Naive B cell (primary cell): ENCODE measurements at regions not wholly inside any gene's neighbourhood (a gene's known extent, or its start where the extent isn't known, plus 50 kb on each side); places are given as distances from the start of the nearest gene placed in this dataset.
"Not testable (repeated sequence)": the region's sequence is repeated elsewhere in the genome, so short reads cannot be mapped to it uniquely, and the experiment has no call there.

Source experiments
- ATAC-seq, 2 donors: fragments of 150-1000 bp; cut with Tn5 transposase; 2 replicates each; pipeline ENCODE4 v1.10.0; 2021; ENCODE audit warnings: low read depth in 2 of 2, mild to moderate bottlenecking in 2 of 2, moderate library complexity in 2 of 2
- DNase-seq: peaks from one replicate; pipeline ENCODE4 v3.0.0; 2022
- H3K27ac Mint-ChIP-seq, 6 donors: one replicate each; pipeline ENCODE4 v1.8.0; 2020 to 2022; ENCODE audit warnings: mild to moderate bottlenecking in 6 of 6, mixed read lengths in 6 of 6, moderate library complexity in 5 of 6, inconsistent platforms in 2 of 6
- H3K27me3 Mint-ChIP-seq, 3 donors: one replicate each; pipeline ENCODE4 v1.8.0; 2021 to 2022; ENCODE audit warnings: mixed read lengths in 3 of 3, mild to moderate bottlenecking in 1 of 3
- H3K36me3 Mint-ChIP-seq, 2 donors: one replicate each; pipeline ENCODE4 v1.8.0; 2020 to 2022; ENCODE audit warnings: mixed read lengths in 2 of 2, inconsistent platforms in 1 of 2, mild to moderate bottlenecking in 1 of 2
- H3K4me1 Mint-ChIP-seq, 3 donors: one replicate each; pipeline ENCODE4 v1.8.0; 2020 to 2022; ENCODE audit warnings: mixed read lengths in 3 of 3, inconsistent platforms in 1 of 3, mild to moderate bottlenecking in 1 of 3, moderate library complexity in 1 of 3
- H3K4me3 Mint-ChIP-seq, 8 donors: one replicate each; pipeline ENCODE4 v1.8.0; 2020 to 2022; ENCODE audit warnings: mild to moderate bottlenecking in 8 of 8, mixed read lengths in 8 of 8, moderate library complexity in 8 of 8, inconsistent platforms in 2 of 8
- H3K9me3 Mint-ChIP-seq, 7 donors: one replicate each; pipeline ENCODE4 v1.8.0; 2020 to 2022; ENCODE audit warnings: mixed read lengths in 7 of 7, mild to moderate bottlenecking in 5 of 7, inconsistent platforms in 2 of 7, moderate library complexity in 1 of 7

GRCh38 chr16:76123966-76124365 is 153.2 kb upstream of the CNTNAP4 start:
- H3K4me3 Mint-ChIP-seq = no peak overlapping the region
- ATAC-seq = no peak
- no peaks in the 10 kb centered on the region for H3K36me3 Mint-ChIP-seq
- H3K27ac Mint-ChIP-seq = no peak overlapping the region
- peaks cover 0 to 12% (median 3%) of the 10 kb centered on the region in 7 donors for H3K9me3 Mint-ChIP-seq
- H3K4me1 Mint-ChIP-seq = no peaks in the 10 kb centered on the region
- DNase-seq = no peak
- no peaks in the 10 kb centered on the region for H3K27me3 Mint-ChIP-seq

- Mint-ChIP-seq H3K27me3 (no peaks in the 10 kb centered on the region), H3K9me3 (peaks cover 0 to 22% (median 4%) of the 10 kb centered on the region in 7 donors), H3K4me1 (no peaks in the 10 kb centered on the region), H3K27ac (no peak overlapping the region), H3K4me3 (no peak overlapping the region), H3K36me3 (no peaks in the 10 kb centered on the region)
- ATAC-seq (no peak), DNase-seq (no peak)
These were observed 151.3 kb upstream of the CNTNAP4 start for GRCh38 chr16:76125871-76126270.

- not testable (repeated sequence) for H3K4me1 Mint-ChIP-seq, H3K27me3 Mint-ChIP-seq, H3K4me3 Mint-ChIP-seq, ATAC-seq, H3K9me3 Mint-ChIP-seq, DNase-seq, H3K36me3 Mint-ChIP-seq
- H3K27ac Mint-ChIP-seq = peak overlapping the region in 1 of 6 donors; percentile 75
These were observed 139.1 kb upstream of the CNTNAP4 start for GRCh38 chr16:76138056-76138455.

DNA sequence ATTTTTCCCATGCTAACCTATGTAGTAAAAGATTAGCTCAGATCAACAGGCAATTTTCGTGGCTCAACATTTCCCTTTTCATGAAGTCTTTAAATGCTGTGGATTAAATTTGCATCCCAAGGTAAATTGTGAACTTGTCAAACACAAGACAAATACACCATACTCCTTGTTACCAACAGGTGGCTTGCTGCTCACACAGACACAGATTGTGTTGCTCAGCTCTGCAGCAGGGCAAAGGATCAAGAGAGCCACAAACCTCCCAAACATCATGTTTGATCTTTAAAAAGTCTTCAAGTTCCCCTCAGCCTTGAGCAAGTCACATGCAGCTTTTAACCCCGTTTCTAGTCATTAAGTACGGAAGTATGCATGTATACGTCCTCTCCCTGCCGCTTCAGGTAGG is 119.6 kb upstream of the CNTNAP4 start:
- Mint-ChIP-seq H3K9me3 (peaks cover 0 to 7% (median 2%) of the 10 kb centered on the region in 7 donors), H3K27me3 (no peaks in the 10 kb centered on the region), H3K4me1 (no peaks in the 10 kb centered on the region), H3K36me3 (no peaks in the 10 kb centered on the region), H3K27ac (no peak overlapping the region), H3K4me3 (no peak overlapping the region)
- DNase-seq = no peak
- ATAC-seq = no peak

DNA sequence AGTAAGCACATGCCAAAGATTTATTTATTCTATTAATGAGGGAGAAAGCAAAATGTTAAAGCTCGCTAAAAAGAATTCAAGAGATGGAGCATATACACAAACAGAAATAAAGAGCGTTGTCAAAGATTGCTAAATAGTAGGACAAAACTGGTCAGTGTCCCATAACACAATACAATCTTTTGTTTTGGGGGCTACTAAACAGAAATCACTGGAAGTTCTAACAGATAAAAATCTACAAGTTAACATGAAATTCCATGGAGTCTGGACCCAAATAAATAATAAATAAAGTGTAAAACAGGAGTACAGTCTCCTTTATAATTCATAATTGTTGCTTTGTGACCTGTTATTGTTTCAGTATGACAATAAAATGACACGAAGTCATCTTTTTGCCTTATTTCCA is 115.2 kb upstream of the CNTNAP4 start:
- Mint-ChIP-seq H3K9me3 (peaks cover 0 to 5% (median 0%) of the 10 kb centered on the region in 7 donors), H3K36me3 (no peaks in the 10 kb centered on the region), H3K4me3 (no peak overlapping the region), H3K27ac (no peak overlapping the region), H3K4me1 (no peaks in the 10 kb centered on the region), H3K27me3 (no peaks in the 10 kb centered on the region)
- ATAC-seq (no peak), DNase-seq (no peak)

DNA sequence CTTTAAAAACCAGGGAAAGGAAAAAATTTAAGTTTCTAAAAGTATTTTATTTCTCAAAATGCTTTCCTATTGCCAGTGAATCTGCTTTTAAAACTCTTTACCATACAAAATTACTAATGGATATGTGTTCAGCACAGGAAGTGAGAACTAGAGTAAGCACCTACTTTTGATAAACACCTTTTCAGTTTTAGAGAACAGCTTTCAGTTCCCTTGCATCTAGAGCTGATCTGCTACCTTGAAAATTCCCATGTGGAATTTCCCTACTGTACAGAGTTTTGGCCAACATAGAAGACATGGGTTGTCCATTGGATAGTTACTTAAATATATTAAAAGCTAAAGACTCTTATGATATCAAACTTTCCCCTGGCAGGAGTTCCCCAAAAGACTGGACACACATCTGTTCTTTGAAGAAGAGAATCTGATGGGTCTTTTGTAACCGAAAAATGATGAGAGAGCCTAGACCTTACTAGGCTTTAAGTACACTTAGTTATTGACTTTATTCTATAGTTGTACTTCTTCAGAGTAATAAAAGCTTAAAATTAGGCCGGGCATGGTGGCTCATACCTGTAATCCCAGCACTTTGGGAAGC is 112.1 kb upstream of the CNTNAP4 start:
- Mint-ChIP-seq H3K27ac (no peak overlapping the region), H3K36me3 (no peaks in the 10 kb centered on the region), H3K4me1 (no peaks in the 10 kb centered on the region), H3K9me3 (peaks cover 0 to 4% (median 0%) of the 10 kb centered on the region in 7 donors), H3K4me3 (no peak overlapping the region), H3K27me3 (no peaks in the 10 kb centered on the region)
- DNase-seq (no peak), ATAC-seq (no peak)

GRCh38 chr16:76175718-76176117 is 101.5 kb upstream of the CNTNAP4 start:
- H3K4me3 Mint-ChIP-seq = no peak overlapping the region
- no peaks in the 10 kb centered on the region for H3K27me3 Mint-ChIP-seq
- H3K36me3 Mint-ChIP-seq = no peaks in the 10 kb centered on the region
- ATAC-seq (no peak), DNase-seq (no peak)
- no peak overlapping the region for H3K27ac Mint-ChIP-seq
- no peaks in the 10 kb centered on the region for H3K4me1 Mint-ChIP-seq
- peaks cover 4 to 19% (median 8%) of the 10 kb centered on the region in 7 donors for H3K9me3 Mint-ChIP-seq

DNA sequence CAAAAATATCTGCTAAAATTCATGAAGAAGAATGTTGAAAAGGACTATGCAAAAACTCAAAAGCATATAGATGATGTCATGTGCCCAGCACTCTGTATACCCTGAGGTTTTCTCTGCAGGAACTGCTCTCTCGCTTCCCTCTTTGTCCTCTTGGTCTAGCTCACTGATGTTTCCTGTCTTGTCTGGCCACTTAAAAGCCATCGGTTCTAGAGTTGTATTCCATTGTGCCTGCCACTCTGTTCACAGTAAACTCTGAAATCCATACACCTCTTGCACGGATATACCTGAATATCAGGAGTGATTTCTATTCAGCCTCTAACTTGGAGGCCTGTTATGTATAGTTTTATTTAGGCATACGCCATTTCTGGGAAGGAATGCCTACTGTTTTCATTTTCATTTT is 101.0 kb upstream of the CNTNAP4 start:
- ATAC-seq (no peak), DNase-seq (no peak)
- Mint-ChIP-seq H3K9me3 (peaks cover 3 to 19% (median 8%) of the 10 kb centered on the region in 7 donors), H3K4me1 (no peaks in the 10 kb centered on the region), H3K27me3 (no peaks in the 10 kb centered on the region), H3K4me3 (no peak overlapping the region), H3K27ac (no peak overlapping the region), H3K36me3 (no peaks in the 10 kb centered on the region)

- Mint-ChIP-seq H3K4me1 (no peaks in the 10 kb centered on the region), H3K27me3 (no peaks in the 10 kb centered on the region), H3K4me3 (no peak overlapping the region), H3K36me3 (no peaks in the 10 kb centered on the region), H3K27ac (no peak overlapping the region), H3K9me3 (peaks cover 3 to 16% (median 8%) of the 10 kb centered on the region in 7 donors)
- DNase-seq (no peak), ATAC-seq (no peak)
These were observed 100.6 kb upstream of the CNTNAP4 start for GRCh38 chr16:76176616-76177015.

DNA sequence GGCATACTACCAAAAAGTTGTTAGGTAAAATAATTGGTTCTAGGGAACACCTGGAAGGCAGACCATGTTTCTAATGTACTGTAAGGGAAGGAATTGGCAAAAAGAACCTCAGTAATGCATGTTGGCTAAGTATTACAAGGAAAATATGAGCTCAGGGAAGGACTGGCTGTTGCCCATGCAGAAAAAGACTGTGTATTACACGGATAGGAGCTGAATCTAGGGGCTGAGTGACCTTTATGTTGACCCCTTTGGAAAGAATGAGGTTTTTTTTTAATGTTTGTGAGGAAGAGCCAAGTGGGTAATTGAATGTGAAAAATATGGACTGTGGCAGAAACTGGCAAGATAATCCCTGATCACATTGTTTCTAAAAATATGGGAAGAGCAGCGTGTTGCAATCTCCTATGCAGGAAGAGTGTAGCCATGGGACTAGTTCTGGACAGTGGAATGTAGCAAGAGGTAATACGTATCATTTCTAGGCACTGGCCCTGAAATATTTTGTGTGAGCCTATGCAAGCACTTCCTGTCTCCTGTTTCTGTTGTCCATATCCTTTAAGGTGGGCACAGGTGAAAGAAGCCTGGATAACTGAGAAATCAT is 95.1 kb upstream of the CNTNAP4 start:
- Mint-ChIP-seq H3K4me3 (no peak overlapping the region), H3K4me1 (no peaks in the 10 kb centered on the region), H3K9me3 (peaks cover 0 to 12% (median 6%) of the 10 kb centered on the region in 7 donors), H3K36me3 (peaks cover 0 to 2% of the 10 kb centered on the region in 2 donors), H3K27ac (no peak overlapping the region), H3K27me3 (no peaks in the 10 kb centered on the region)
- no peak for ATAC-seq
- DNase-seq = no peak

DNA sequence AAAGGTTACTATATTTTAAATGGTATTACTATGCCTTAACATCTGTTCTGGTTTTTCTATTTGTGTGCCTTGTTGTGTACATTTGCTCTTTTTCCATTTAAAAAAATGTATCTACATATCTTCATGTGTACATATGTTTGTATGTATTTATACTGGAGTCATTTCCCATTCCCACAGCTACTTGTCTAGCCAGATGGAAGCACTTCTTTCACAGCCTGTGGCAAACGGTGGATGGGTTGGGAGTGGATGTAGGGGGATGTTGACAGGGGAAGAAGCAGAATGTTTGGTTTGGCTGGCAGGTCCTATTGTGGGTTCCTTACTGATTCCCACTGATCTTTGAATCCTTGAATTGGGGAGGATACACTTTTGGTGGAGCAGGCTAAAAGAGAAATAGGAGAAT is 93.6 kb upstream of the CNTNAP4 start:
- DNase-seq = no peak
- no peak overlapping the region for H3K27ac Mint-ChIP-seq
- no peaks in the 10 kb centered on the region for H3K27me3 Mint-ChIP-seq
- no peak for ATAC-seq
- no peak overlapping the region for H3K4me3 Mint-ChIP-seq
- peaks cover 0 to 7% of the 10 kb centered on the region in 2 donors for H3K36me3 Mint-ChIP-seq
- no peaks in the 10 kb centered on the region for H3K4me1 Mint-ChIP-seq
- peaks cover 5 to 25% (median 11%) of the 10 kb centered on the region in 7 donors for H3K9me3 Mint-ChIP-seq

DNA sequence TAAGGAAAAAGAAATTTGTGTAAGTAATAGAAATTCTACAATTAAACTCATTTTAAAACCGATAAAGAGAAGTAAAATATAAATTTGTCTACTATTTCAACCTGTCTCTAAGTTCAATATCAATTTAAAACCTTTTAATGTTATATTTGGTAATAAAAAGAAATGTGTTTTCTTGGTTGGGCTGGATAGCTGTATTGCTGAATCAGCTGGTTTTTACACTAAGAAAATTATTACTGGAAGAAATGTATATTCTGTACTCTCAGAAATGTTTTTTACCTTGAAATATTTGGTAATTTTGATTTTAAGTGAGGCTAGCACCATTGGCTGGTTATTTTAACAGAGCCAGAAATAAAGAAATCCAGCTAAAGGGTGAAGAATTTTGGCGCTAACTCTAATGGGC is 87.1 kb upstream of the CNTNAP4 start:
- no peaks in the 10 kb centered on the region for H3K4me1 Mint-ChIP-seq
- peaks cover 6 to 22% (median 14%) of the 10 kb centered on the region in 7 donors for H3K9me3 Mint-ChIP-seq
- H3K27me3 Mint-ChIP-seq = no peaks in the 10 kb centered on the region
- H3K4me3 Mint-ChIP-seq = no peak overlapping the region
- no peak for DNase-seq
- ATAC-seq = no peak
- H3K36me3 Mint-ChIP-seq = peaks cover 0 to 7% of the 10 kb centered on the region in 2 donors
- H3K27ac Mint-ChIP-seq = no peak overlapping the region

- H3K27me3 Mint-ChIP-seq = no peaks in the 10 kb centered on the region
- H3K4me3 Mint-ChIP-seq = no peak overlapping the region
- DNase-seq (no peak), ATAC-seq (no peak)
- peaks cover 6 to 22% (median 14%) of the 10 kb centered on the region in 7 donors for H3K9me3 Mint-ChIP-seq
- H3K36me3 Mint-ChIP-seq = peaks cover 0 to 7% of the 10 kb centered on the region in 2 donors
- H3K4me1 Mint-ChIP-seq = no peaks in the 10 kb centered on the region
- H3K27ac Mint-ChIP-seq = no peak overlapping the region
These were observed 86.7 kb upstream of the CNTNAP4 start for GRCh38 chr16:76190480-76190879.

DNA sequence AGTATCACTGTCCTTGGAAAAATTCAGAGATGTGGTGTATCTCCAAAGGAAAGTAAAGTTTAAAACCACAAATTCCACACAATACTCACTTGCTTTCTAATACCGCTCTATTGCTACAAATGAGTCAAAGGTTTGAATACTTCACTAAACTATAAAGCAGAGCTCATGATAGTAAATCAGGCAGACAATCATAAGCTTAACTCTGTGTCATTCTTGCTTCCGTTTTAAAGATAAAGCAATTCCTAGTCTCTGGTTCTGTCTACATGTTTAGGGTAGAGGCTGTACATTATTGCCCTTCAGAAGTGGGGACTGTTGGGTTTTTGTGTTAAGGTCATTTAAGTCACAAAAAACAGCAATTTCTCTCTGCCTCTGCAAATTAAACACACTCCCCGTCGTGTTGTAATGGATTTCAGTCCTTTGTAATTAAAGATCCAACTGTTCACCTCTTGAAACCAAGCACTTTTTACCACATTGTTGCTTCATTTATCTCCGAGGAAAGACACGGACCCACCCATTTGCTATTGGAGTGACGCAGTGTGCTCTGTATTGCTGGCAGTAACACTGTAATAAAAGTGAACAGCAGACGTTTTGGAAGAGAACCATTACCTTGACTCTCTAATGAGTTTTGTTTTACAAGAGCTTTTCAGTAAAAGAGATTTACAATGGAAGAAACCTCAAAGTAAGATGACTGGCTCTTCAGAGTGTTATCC is 83.1 kb upstream of the CNTNAP4 start:
- Mint-ChIP-seq H3K9me3 (peaks cover 0 to 2% (median 0%) of the 10 kb centered on the region in 7 donors), H3K4me1 (no peaks in the 10 kb centered on the region), H3K27me3 (no peaks in the 10 kb centered on the region), H3K27ac (no peak overlapping the region), H3K36me3 (no peaks in the 10 kb centered on the region), H3K4me3 (no peak overlapping the region)
- DNase-seq = no peak
- no peak for ATAC-seq
